ENCODE measurements at regions not wholly inside any gene's neighbourhood (a gene's known extent, or its start where the extent isn't known, plus 50 kb on each side); places are given as distances from the start of the nearest gene placed in this dataset.

GRCh38 chr5:10115669-10116068 lies 134.0 kb downstream of the ATPSCKMT start:
- TF ChIP-seq CTCF (IDR thresholded peaks at IDR 0.05; ENCODE audit: insufficient read depth, low read depth, low read length): no peak
- Histone ChIP-seq H3K4me3 (ENCODE audit: low read depth, low read length) (no peak overlapping the region), H3K27me3 (ENCODE audit: control insufficient read depth, insufficient read depth, low read length) (no peaks in the 10 kb centered on the region), H3K36me3 (ENCODE audit: control insufficient read depth, insufficient read depth, low read length) (no peaks in the 10 kb centered on the region)
- ChIA-PET POLR2A (no interaction called here), CTCF (interaction anchor here (0.9 kb wide), 1 partner anchor 9 kb away, joined by 3 read pairs; no protein-coding TSS in a partner anchor)
- no peak for DNase-seq (ENCODE audit: low read depth)

DNA sequence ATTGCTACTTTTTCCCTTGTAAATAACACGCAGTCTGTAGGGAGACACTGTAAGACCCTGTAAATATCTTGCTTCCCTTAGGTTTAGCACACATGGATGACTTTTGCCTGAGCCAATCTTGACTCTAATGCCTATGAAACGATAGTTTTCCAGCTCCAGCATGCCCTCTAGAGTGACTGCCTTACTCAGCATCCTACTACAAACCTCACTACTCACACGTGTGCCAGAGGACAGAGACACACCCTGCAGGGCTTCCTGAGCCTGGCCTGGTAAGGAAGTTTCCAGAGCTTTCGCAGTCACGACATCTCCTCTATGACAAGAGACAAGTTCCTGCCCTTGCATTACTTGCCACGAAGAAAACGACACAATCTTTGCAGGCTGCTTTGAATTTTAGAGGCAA lies 138.1 kb downstream of the ATPSCKMT start:
- H3K27me3 ChIP-seq (ENCODE audit: control insufficient read depth, insufficient read depth, low read length): no peaks in the 10 kb centered on the region
- POLR2A ChIA-PET: no interaction called here
- no peaks in the 10 kb centered on the region for H3K36me3 ChIP-seq (ENCODE audit: control insufficient read depth, insufficient read depth, low read length)
- CTCF ChIA-PET: interaction anchor here (0.6 to 1.1 kb wide), 2 partner anchors 12 to 26 kb away, joined by 3 read pairs; no protein-coding TSS in a partner anchor
- peak; percentile 72 for TF ChIP-seq CTCF (IDR thresholded peaks at IDR 0.05; ENCODE audit: insufficient read depth, low read depth, low read length)
- no peak overlapping the region for H3K4me3 ChIP-seq (ENCODE audit: low read depth, low read length)
- peak; percentile 24 for DNase-seq (ENCODE audit: low read depth)

DNA sequence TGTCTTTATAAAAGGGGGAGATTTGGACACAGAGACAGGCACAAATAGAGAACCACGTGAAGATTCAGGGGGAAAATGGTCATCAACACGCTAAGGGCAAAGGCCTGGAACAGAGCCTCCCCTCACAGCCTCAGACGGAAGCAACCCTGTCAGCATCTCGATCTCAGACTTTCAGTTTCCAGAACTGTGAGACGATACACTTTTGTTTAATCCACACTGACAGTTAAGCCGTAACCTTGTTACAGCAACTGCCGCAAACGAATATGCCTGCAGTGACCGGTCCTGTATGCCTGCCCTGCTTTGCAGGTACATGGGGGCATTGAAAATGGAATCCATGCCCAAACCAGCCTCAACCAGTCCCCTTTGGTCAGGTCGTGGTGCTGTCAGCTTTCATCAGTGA lies 139.5 kb downstream of the ATPSCKMT start:
- Histone ChIP-seq H3K27me3 (ENCODE audit: control insufficient read depth, insufficient read depth, low read length) (no peaks in the 10 kb centered on the region), H3K4me3 (ENCODE audit: low read depth, low read length) (no peak overlapping the region), H3K36me3 (ENCODE audit: control insufficient read depth, insufficient read depth, low read length) (no peaks in the 10 kb centered on the region)
- CTCF ChIA-PET: interaction anchor here (1.3 to 1.8 kb wide), 3 partner anchors 80 to 268 kb away, joined by 3 to 5 read pairs (median 3); no protein-coding TSS in a partner anchor
- TF ChIP-seq CTCF (IDR thresholded peaks at IDR 0.05; ENCODE audit: insufficient read depth, low read depth, low read length): no peak
- POLR2A ChIA-PET: no interaction called here
- DNase-seq (ENCODE audit: low read depth): no peak

GRCh38 chr5:10109299-10109698 lies 140.4 kb downstream of the ATPSCKMT start:
- no peaks in the 10 kb centered on the region for H3K27me3 ChIP-seq (ENCODE audit: control insufficient read depth, insufficient read depth, low read length)
- no peak for TF ChIP-seq CTCF (IDR thresholded peaks at IDR 0.05; ENCODE audit: insufficient read depth, low read depth, low read length)
- CTCF ChIA-PET: interaction anchor here (0.6 to 1.8 kb wide), 7 partner anchors 16 to 335 kb away, joined by 3 to 5 read pairs (median 3); no protein-coding TSS in a partner anchor

DNA sequence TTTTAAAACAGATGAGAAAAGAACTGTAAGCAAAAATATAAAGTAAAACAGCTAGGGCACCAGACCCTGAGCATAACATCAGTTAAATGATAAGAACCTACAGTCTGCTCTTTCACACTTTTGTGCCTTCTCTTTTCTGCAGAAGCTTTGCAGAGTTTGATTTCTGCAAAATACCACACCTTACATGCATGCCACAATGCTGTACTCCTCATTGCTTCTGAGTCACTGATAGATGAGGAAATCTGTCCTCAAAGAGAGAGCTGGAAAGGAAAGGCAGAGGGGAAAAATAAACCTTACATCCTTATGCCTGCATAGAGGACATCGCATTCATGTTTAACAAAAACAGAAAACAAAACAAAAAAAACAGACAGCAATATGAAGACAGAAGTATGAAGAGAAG lies 142.9 kb downstream of the ATPSCKMT start:
- Histone ChIP-seq H3K4me3 (ENCODE audit: low read depth, low read length) (no peak overlapping the region), H3K36me3 (ENCODE audit: control insufficient read depth, insufficient read depth, low read length) (no peaks in the 10 kb centered on the region), H3K27me3 (ENCODE audit: control insufficient read depth, insufficient read depth, low read length) (no peaks in the 10 kb centered on the region)
- ChIA-PET CTCF (interaction anchor here (1.2 to 1.3 kb wide), 2 partner anchors 16 to 127 kb away, joined by 3 read pairs; no protein-coding TSS in a partner anchor), POLR2A (no interaction called here)
- no peak for DNase-seq (ENCODE audit: low read depth)
- no peak for TF ChIP-seq CTCF (IDR thresholded peaks at IDR 0.05; ENCODE audit: insufficient read depth, low read depth, low read length)

More at GRCh38 chr5:10109299-10109698, 140.4 kb downstream of the ATPSCKMT start:
- DNase-seq (ENCODE audit: low read depth): no peak
- H3K36me3 ChIP-seq (ENCODE audit: control insufficient read depth, insufficient read depth, low read length): no peaks in the 10 kb centered on the region
- H3K4me3 ChIP-seq (ENCODE audit: low read depth, low read length): no peak overlapping the region
- POLR2A ChIA-PET: no interaction called here
